Breast epithelium (tissue), 3 donors: ENCODE measurements at regions not wholly inside any gene's neighbourhood (a gene's known extent, or its start where the extent isn't known, plus 50 kb on each side); places are given as distances from the start of the nearest gene placed in this dataset.

ENCODE experiments used
- POLR2A ChIP-seq: fragments of 450-650 bp; IDR thresholded peaks from one replicate; pipeline ENCODE4 v1.6.1; 2016; ENCODE audit warnings: antibody characterized with exemption, mild to moderate bottlenecking, moderate library complexity
- POLR2AphosphoS5 ChIP-seq, 3 donors: sonication (generic); formaldehyde crosslinking; IDR thresholded peaks; one replicate each; pipeline ENCODE4 v1.6.1; 2017; ENCODE audit warnings: antibody characterized with exemption in 3 of 3
- TF ChIP-seq, protein P1 (sequence below), 3 donors: fragments of 450-650 bp; IDR thresholded peaks; one replicate each; pipeline ENCODE4 v1.5.1; 2016 to 2017; ENCODE audit warnings: antibody characterized with exemption in 3 of 3, mild to moderate bottlenecking in 3 of 3, moderate library complexity in 3 of 3

GRCh38 chr5:118379470-118379869 lies 608.9 kb downstream of the DTWD2 start:
- TF ChIP-seq POLR2A (no peak), POLR2AphosphoS5 (IDR thresholded peaks at IDR 0.05) (no peak)
- TF ChIP-seq, protein P1, sequence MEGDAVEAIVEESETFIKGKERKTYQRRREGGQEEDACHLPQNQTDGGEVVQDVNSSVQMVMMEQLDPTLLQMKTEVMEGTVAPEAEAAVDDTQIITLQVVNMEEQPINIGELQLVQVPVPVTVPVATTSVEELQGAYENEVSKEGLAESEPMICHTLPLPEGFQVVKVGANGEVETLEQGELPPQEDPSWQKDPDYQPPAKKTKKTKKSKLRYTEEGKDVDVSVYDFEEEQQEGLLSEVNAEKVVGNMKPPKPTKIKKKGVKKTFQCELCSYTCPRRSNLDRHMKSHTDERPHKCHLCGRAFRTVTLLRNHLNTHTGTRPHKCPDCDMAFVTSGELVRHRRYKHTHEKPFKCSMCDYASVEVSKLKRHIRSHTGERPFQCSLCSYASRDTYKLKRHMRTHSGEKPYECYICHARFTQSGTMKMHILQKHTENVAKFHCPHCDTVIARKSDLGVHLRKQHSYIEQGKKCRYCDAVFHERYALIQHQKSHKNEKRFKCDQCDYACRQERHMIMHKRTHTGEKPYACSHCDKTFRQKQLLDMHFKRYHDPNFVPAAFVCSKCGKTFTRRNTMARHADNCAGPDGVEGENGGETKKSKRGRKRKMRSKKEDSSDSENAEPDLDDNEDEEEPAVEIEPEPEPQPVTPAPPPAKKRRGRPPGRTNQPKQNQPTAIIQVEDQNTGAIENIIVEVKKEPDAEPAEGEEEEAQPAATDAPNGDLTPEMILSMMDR (IDR thresholded peaks at IDR 0.05) = no peak
